GM18499 (cell line): ENCODE measurements at regions not wholly inside any gene's neighbourhood (a gene's known extent, or its start where the extent isn't known, plus 50 kb on each side); places are given as distances from the start of the nearest gene placed in this dataset.

Experiments used
- ATAC-seq: cut with Tn5 transposase; IDR thresholded peaks from one replicate; pipeline ENCODE4 v1.9.1; 2021; ENCODE audit warnings: moderate number of reproducible peaks; ENCODE audit not compliant: insufficient read depth, unreplicated experiment

- ATAC-seq = no peak
Observed at GRCh38 chr12:39062266-39062996, 157.0 kb upstream of the CPNE8 start.

- no peak for ATAC-seq
Observed at GRCh38 chr12:39061576-39061975, 156.2 kb upstream of the CPNE8 start.

DNA sequence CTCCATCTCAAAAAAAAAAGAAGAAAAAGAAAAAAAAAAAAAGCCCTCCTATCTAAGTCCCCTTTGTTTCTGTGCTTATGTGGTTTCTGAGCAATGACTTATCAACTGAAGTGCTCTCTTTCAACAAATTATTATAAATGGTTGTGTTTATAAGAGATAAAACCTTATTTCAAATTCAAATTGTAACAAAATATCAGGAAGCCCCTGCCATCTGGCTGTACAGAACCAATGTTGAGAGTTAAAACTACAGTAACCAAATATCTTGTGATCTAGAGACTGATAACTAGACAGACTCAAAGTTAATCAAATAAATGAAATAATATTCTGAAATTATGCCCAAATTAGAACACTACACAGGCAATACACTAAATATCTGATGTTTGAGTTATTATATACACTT lies 143.0 kb upstream of the CPNE8 start:
- ATAC-seq = no peak

GRCh38 chr12:39047539-39048262 lies 142.3 kb upstream of the CPNE8 start:
- ATAC-seq = no peak

- no peak for ATAC-seq
Observed at GRCh38 chr12:39044754-39045153, 139.4 kb upstream of the CPNE8 start.

GRCh38 chr12:39043424-39043822 lies 138.0 kb upstream of the CPNE8 start:
- no peak for ATAC-seq

DNA sequence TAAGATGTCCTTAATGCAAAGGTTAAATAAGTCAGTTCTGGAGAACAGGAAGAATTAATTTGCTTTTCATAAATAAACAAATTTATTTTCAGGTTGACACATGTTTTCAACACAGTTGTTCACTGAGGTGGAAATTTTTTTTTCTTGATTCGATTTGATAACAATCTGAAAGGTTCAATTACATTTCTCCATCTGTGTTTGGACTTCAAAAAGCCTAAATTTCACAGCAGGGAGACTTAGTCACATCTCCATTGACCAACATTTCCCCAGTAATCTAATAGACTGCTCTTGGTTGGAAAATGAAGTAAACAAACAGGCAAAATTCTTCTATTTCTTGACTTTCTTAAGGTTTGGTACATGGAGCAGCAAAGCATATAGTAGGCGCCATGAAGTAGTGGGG lies 134.9 kb upstream of the CPNE8 start:
- ATAC-seq = no peak

DNA sequence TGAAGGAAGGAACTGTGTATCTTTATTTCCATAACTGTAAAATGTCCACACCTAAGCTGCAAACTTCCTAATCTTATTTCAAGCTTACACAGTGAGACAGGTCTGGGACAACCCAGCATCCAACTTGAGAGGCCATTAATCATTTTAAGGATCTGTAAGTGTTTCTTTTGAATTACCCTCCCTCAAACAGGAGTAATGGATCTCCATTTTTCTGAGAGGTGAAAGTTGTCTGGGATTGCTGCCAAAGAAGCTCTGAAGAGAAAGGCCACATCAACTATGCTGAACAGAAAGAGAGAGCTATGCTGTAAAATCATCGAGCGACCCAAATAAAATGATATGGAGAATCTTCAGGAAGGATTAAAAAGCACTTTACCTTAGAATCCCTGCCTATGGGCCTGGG lies 131.7 kb upstream of the CPNE8 start:
- no peak for ATAC-seq

DNA sequence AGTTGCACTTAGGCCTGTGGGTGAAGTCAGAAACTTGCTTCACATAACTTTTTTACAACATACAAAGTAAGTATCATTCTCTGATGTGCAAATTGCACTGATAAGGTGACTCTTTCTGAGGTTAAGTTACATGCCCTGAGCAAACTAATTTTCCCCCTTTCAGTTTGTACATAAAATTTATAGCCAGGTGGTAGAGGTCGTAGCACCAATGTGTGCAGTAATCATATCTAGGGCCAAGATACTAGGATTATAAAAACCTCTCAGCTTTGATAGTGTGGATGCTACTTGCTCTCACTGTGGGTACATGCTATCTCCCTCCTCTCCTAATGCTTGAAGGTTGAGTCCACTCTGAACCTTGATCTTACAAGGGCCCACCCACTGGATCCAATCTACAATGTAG lies 130.7 kb upstream of the CPNE8 start:
- ATAC-seq = no peak

- ATAC-seq = no peak
Observed at GRCh38 chr12:39033782-39034181, 128.4 kb upstream of the CPNE8 start.

DNA sequence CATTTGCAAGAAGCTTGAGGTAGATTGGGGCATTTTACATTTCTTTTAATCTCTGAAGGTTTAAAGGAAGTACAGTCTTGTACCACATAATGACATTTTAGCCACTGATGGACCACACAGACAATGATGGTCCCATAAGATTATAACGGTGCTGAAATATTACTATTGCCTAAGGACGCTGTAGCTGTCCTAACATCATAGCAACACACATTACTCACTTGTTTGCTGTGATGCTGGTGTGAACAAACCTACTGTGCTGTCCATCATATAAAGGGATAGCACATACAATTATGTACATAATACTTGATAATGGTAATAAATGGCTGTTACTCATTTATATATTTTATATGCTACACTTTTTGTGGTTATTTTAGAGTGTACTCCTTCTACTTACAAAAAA lies 127.1 kb upstream of the CPNE8 start:
- no peak for ATAC-seq

DNA sequence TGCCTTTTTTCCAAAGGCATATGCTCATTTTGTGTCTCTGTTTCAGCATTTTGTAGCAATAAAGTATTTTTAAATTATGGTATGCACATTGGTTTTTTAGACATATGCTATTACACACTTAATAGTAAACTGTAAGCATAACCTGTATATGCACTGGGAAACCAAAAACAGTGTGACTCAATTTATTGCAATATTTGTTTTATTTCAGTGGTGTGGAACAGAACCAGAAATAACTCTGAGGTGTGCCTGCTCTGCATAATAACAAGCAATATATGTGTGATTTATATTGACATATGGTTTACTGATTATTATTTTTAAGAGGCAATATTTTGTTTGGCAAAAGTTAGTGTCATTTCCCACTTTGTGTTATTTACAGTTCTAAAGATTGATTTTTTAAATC lies 126.6 kb upstream of the CPNE8 start:
- ATAC-seq = no peak

DNA sequence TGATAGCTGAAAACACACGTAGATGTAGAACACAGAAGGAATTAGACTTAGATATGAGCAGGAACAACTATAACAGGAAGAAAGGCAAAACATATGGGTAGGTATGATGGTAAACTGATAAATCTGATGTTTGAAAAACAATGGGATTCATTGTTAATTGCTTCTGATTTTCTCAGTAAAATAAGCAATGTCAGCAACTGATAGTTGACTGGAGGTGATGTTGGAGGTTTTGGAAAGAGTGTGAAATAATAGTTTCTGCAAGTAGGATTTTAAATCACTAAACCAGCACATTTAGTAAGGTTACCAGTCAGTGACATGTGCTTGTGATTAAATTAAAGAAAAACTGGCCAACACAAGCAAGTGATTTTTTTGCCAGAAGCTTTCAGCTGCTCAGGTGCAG lies 123.0 kb upstream of the CPNE8 start:
- ATAC-seq = no peak

GRCh38 chr12:39012870-39013269 lies 107.5 kb upstream of the CPNE8 start:
- no peak for ATAC-seq

DNA sequence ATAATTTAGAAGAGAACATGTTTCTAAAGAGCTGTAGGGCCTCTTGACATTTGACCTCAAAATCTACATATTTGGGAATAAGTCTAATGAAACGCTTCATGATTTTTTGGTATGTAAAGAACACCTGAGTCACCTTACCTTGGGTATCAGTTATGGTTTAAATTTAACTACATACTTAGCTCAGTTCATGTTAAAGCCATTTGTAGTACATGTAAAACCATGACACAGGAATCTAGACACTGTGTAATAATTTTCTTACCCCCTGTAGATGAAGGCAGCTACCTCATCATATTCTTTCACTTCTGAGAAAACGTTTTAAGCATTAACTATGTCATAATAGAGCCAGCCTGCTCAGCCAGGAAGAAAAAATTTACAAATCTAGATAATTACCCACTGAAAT lies 105.8 kb upstream of the CPNE8 start:
- ATAC-seq = no peak

DNA sequence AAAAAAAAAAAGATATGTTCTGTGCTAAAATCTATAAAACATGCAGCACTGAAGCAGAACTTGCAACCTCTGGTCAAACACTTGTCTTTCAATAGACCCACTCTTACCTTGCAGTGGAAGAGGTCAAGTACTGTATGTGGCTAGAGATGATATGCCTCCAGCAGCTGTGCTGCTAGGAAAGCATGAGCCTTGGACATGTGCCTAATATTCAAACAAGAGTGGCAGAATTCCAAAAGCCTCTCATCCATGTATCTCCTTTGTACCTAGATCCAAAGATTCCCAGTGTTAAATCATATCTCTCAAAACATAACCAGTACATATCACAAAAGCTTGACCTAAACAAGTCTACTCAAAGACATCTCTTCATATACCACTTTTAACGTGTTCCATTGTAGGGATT lies 105.0 kb upstream of the CPNE8 start:
- ATAC-seq = no peak

- no peak for ATAC-seq
Observed at GRCh38 chr12:39007619-39008018, 102.2 kb upstream of the CPNE8 start.

GRCh38 chr12:39006286-39006685 lies 100.9 kb upstream of the CPNE8 start:
- ATAC-seq = no peak

- ATAC-seq = no peak
Observed at GRCh38 chr12:39005671-39006070, 100.3 kb upstream of the CPNE8 start.

GRCh38 chr12:39003541-39004155 lies 98.3 kb upstream of the CPNE8 start:
- no peak for ATAC-seq

DNA sequence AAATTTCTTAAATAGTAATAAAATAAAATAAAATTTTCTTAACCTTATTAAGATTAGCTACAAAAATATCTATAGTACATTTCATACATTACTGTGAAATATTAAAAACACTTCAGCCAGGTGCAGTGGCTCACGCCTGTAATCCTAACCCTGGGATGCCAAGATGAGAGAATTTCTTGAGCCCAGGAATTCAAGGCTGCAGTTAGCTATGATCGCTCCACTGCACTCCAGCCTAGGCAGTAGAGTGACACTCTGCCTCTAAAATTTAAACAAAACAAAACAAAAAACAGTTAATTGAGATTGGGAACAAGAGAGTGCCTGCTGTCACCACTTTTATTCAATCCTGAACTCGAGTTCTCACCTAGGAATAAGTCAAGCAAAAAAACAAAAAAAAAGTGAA lies 95.0 kb upstream of the CPNE8 start:
- ATAC-seq = no peak
